SK-N-SH (cell line): ENCODE measurements at regions not wholly inside any gene's neighbourhood (a gene's known extent, or its start where the extent isn't known, plus 50 kb on each side); places are given as distances from the start of the nearest gene placed in this dataset.

Experiments
- CTCF ChIA-PET: fragments of 300-600, 350-600 bp; formaldehyde crosslinking; extraction: SDS; loops from one replicate; lab custom pipeline; 2021; lab: Yijun Ruan, JAX
- POLR2A ChIA-PET: fragments of 350-600 bp; sonication (Branson Sonifier 250); formaldehyde crosslinking; extraction: SDS; loops from one replicate; lab custom pipeline; 2020; ENCODE audit warnings: antibody characterized with exemption, inconsistent platforms; lab: Yijun Ruan, JAX
- DNase-seq: peaks from one replicate; pipeline ENCODE4 v3.0.0; 2012
- H2AFZ ChIP-seq: fragments of 200-600 bp; sonication (generic); 2 replicates; pipeline ENCODE4 v1.8.1; 2016; ENCODE audit warnings: antibody characterized with exemption, mild to moderate bottlenecking, low read depth
- H3F3A ChIP-seq: fragments of 200-600 bp; sonication (generic); replicated peaks from 2 replicates; pipeline ENCODE3; 2016; ENCODE audit warnings: antibody characterized with exemption, mild to moderate bottlenecking; ENCODE audit not compliant: insufficient read depth
- H3K27ac ChIP-seq, 2 experiments: fragments of 200-500 bp in 1 of 2; fragments of 200-600 bp in 1 of 2; sonication (Bioruptor generic) in 1 of 2; sonication (generic), shearing (Covaris generic) in 1 of 2; 2 replicates each; pipeline versions ENCODE4 v1.5.1 to v1.6.1; 2014 to 2016; ENCODE audit warnings: low read depth in 2 of 2, inconsistent platforms in 1 of 2, low read length in 1 of 2, mild to moderate bottlenecking in 1 of 2, mixed read lengths in 1 of 2
- H3K27me3 ChIP-seq: fragments of 200-600 bp; sonication (generic), shearing (Covaris generic); 2 replicates; pipeline ENCODE4 v1.6.1; 2016; ENCODE audit warnings: mixed run types; ENCODE audit not compliant: insufficient read depth
- H3K36me3 ChIP-seq, 2 experiments: fragments of 200-500 bp in 1 of 2; fragments of 200-600 bp in 1 of 2; sonication (Bioruptor generic) in 1 of 2; sonication (generic) in 1 of 2; replicated peaks in 1 of 2; 2 replicates each; pipeline versions ENCODE3 to v1.5.1; 2014 to 2016; ENCODE audit warnings: low read length in 1 of 2, mild to moderate bottlenecking in 1 of 2; ENCODE audit not compliant: insufficient read depth in 2 of 2, control insufficient read depth in 1 of 2
- H3K4me1 ChIP-seq, 2 experiments: fragments of 200-500 bp in 1 of 2; fragments of 200-600 bp in 1 of 2; sonication (Bioruptor generic) in 1 of 2; sonication (generic), shearing (Covaris generic) in 1 of 2; 2 replicates each; pipeline versions ENCODE4 v1.5.1 to v1.6.1; 2014 to 2016; ENCODE audit warnings: low read depth in 1 of 2, low read length in 1 of 2, mixed run types in 1 of 2; ENCODE audit not compliant: insufficient read depth in 2 of 2, control insufficient read depth in 1 of 2
- H3K4me2 ChIP-seq: fragments of 200-600 bp; sonication (generic), shearing (Covaris generic); 2 replicates; pipeline ENCODE4 v1.6.1; 2017; ENCODE audit warnings: mixed run types
- H3K4me3 ChIP-seq, 2 experiments: fragments of 200-500 bp in 1 of 2; fragments of 200-600 bp in 1 of 2; sonication (Bioruptor generic) in 1 of 2; sonication (generic), shearing (Covaris generic) in 1 of 2; 2 replicates each; pipeline versions ENCODE4 v1.5.1 to v1.8.1; 2014 to 2016; ENCODE audit warnings: low read depth in 2 of 2, inconsistent platforms in 1 of 2, low read length in 1 of 2, mild to moderate bottlenecking in 1 of 2, mixed read lengths in 1 of 2, moderate library complexity in 1 of 2
- H3K79me2 ChIP-seq: fragments of 200-600 bp; sonication (generic); 2 replicates; pipeline ENCODE4 v1.8.1; 2017; ENCODE audit warnings: mild to moderate bottlenecking; ENCODE audit not compliant: insufficient read depth
- H3K9ac ChIP-seq: fragments of 200-600 bp; sonication (generic); 2 replicates; pipeline ENCODE4 v1.6.1; 2017; ENCODE audit warnings: mixed run types
- H3K9me2 ChIP-seq: fragments of 200-600 bp; sonication (generic); 2 replicates; pipeline ENCODE4 v1.6.1; 2017; ENCODE audit warnings: mixed run types
- H3K9me3 ChIP-seq: fragments of 200-600 bp; sonication (generic); 2 replicates; pipeline ENCODE4 v1.6.1; 2017; ENCODE audit warnings: mixed run types, mild to moderate bottlenecking, moderate library complexity
- H4K20me1 ChIP-seq: fragments of 200-600 bp; sonication (generic); 2 replicates; pipeline ENCODE4 v1.6.1; 2017; ENCODE audit warnings: mild to moderate bottlenecking, mixed run types; ENCODE audit not compliant: insufficient read depth
- ELF1 ChIP-seq: IDR thresholded peaks from 2 replicates; pipeline ENCODE4 v1.4.0; 2012
- EP300 ChIP-seq, 2 experiments: IDR thresholded peaks; 2 replicates each; pipeline versions ENCODE4 v1.4.0 to v1.6.1; 2012; ENCODE audit warnings: borderline replicate concordance in 1 of 2, low read depth in 1 of 2, low read length in 1 of 2
- EZH2phosphoT487 ChIP-seq: fragments of 200-600 bp; sonication (generic); IDR thresholded peaks from 2 replicates; pipeline ENCODE4 v1.6.1; 2017; ENCODE audit warnings: low read depth, mixed run types, mild to moderate bottlenecking, antibody characterized with exemption, moderate library complexity, borderline replicate concordance
- FOSL2 ChIP-seq: IDR thresholded peaks from 2 replicates; pipeline ENCODE4 v1.4.0; 2012; ENCODE audit warnings: low read depth, mild to moderate bottlenecking, moderate library complexity, borderline replicate concordance
- FOXJ3 ChIP-seq: sonication (generic); formaldehyde crosslinking; IDR thresholded peaks from 2 replicates; pipeline ENCODE4 v1.5.1; 2020; ENCODE audit warnings: mild to moderate bottlenecking, missing genetic modification reagents
- GABPA ChIP-seq: IDR thresholded peaks from 2 replicates; pipeline ENCODE4 v1.4.0; 2012; ENCODE audit warnings: low read depth, mild to moderate bottlenecking
- GATA2 ChIP-seq: sonication (generic); formaldehyde crosslinking; IDR thresholded peaks from 2 replicates; pipeline ENCODE4 v1.5.0; 2020; ENCODE audit warnings: mild to moderate bottlenecking, missing genetic modification reagents
- MEF2A ChIP-seq: IDR thresholded peaks from 2 replicates; pipeline ENCODE4 v1.4.0; 2012; ENCODE audit warnings: low read depth, borderline replicate concordance
- MXI1 ChIP-seq: IDR thresholded peaks from 2 replicates; pipeline ENCODE4 v1.6.1; 2012; ENCODE audit warnings: mild to moderate bottlenecking, low read depth, low read length, improper control_type of control experiment
- NFIC ChIP-seq: IDR thresholded peaks from 2 replicates; pipeline ENCODE4 v1.4.0; 2012; ENCODE audit warnings: borderline replicate concordance
- POLR2AphosphoS5 ChIP-seq: IDR thresholded peaks from 2 replicates; pipeline ENCODE4 v1.6.1; 2012; ENCODE audit warnings: low read depth, low read length
- RFX5 ChIP-seq: IDR thresholded peaks from 2 replicates; pipeline ENCODE4 v1.6.1; 2012; ENCODE audit warnings: mild to moderate bottlenecking, improper control_type of control experiment, low read length
- RXRA ChIP-seq: IDR thresholded peaks from 2 replicates; pipeline ENCODE4 v1.4.0; 2012; ENCODE audit warnings: low read depth, mild to moderate bottlenecking, borderline replicate concordance
- SIN3A ChIP-seq: IDR thresholded peaks from 2 replicates; pipeline ENCODE4 v1.6.1; 2012; ENCODE audit warnings: low read depth, mild to moderate bottlenecking, low read length, moderate library complexity, borderline replicate concordance
- TAF1 ChIP-seq: IDR thresholded peaks from 2 replicates; pipeline ENCODE4 v1.6.1; 2012; ENCODE audit warnings: low read depth, mild to moderate bottlenecking, low read length, moderate library complexity, borderline replicate concordance
- WGBS: methylation state at CpG from one replicate; pipeline ENCODE4 v1.1.6; 2017; ENCODE audit warnings: low lambda C conversion rate; 5-methylcytosine and 5-hydroxymethylcytosine counted together
- TF ChIP-seq, protein P1 (sequence below): fragments of 200-600 bp; sonication (generic); IDR thresholded peaks from 2 replicates; pipeline ENCODE4 v1.6.1; 2017; ENCODE audit warnings: antibody characterized with exemption, mild to moderate bottlenecking, moderate library complexity
- TF ChIP-seq, protein P2 (sequence below): IDR thresholded peaks from 2 replicates; pipeline ENCODE4; 2012
- TF ChIP-seq, protein P3 (sequence below): fragments of 150-350 bp; IDR thresholded peaks from 2 replicates; pipeline ENCODE4 v1.6.1; 2016; ENCODE audit warnings: mild to moderate bottlenecking, low read depth, low read length
- TF ChIP-seq, protein P4 (sequence below): IDR thresholded peaks from 2 replicates; pipeline ENCODE4 v1.4.0; 2012; ENCODE audit warnings: low read depth

DNA sequence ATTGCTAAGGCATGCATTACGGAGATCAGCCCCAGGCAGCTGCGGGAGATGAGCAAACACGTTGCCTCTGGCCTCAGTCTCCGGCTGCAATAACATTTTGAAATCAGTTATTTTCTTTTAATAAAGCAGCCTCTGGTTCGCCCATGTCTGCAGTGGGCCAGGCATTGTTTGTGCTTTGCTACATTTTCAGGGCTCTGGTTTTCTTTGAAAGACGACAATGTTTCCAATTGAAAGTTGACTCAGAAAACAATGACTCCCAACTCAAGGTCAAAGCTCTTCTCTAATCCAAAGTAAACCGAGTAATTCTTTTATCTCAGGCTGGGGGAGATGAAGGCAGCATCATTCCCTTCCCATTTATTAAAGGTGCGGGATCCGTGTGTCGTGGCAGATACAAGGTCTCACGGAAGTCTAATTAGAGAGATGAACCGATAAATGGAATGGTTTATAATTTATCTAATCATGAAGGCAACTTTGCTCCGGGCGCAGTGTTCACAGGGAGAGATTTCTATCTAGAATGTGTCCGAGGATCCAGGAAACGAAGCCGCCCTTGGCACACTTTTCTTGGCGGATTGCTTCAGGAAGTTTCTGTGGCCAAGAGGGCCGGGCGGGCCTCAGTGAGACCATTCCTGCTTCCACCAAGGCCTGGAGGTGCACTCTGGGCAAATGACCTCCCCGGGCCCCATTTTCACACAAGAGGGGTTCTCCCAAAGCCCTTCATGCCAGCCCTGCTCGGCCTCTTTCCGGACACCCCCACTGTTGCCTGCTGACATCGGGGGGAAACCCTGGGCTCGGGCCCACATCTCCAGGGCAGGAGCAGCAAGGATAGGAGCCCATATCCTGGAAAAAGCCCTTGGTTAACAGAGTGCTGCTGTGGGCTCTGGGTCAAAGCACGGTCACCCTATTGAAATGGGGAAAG, 811.4 kb downstream of the BRD1 start:
- H3F3A ChIP-seq: no peaks in the 10 kb centered on the region
- no peaks in the 10 kb centered on the region for H3K36me3 ChIP-seq
- TF ChIP-seq EZH2phosphoT487 (no peak), FOXJ3 (CRISPR knock-in tag) (0 out of 2 replicates have a peak, but pooled peaks have one; percentile 33), GATA2 (CRISPR knock-in tag) (peak; percentile 61)
- H3K79me2 ChIP-seq: no peaks in the 10 kb centered on the region
- no peaks in the 10 kb centered on the region for H4K20me1 ChIP-seq
- H3K9me2 ChIP-seq: no peaks in the 10 kb centered on the region
- no peaks in the 10 kb centered on the region for H3K9me3 ChIP-seq
- no peak overlapping the region for H3K4me3 ChIP-seq
- H3K9ac ChIP-seq: no peak overlapping the region
- no peak overlapping the region for H3K4me2 ChIP-seq
- ChIA-PET POLR2A (no interaction called here), CTCF (no interaction called here)
- peak; percentile 34 for DNase-seq
- peaks cover 20% of the 10 kb centered on the region; the same call in 1 of the 2 replicates for H3K27me3 ChIP-seq
- H3K4me1 ChIP-seq: peaks cover 0 to 54% of the 10 kb centered on the region in 2 experiments; a peak in 2 of 4 replicates
- H2AFZ ChIP-seq: no peak overlapping the region
- H3K27ac ChIP-seq: peak overlapping the region in 1 of 2 experiments; percentile 86; a peak in 2 of 4 replicates
- 16% methylated on average over 25 of the region's 26 CpGs for WGBS

DNA sequence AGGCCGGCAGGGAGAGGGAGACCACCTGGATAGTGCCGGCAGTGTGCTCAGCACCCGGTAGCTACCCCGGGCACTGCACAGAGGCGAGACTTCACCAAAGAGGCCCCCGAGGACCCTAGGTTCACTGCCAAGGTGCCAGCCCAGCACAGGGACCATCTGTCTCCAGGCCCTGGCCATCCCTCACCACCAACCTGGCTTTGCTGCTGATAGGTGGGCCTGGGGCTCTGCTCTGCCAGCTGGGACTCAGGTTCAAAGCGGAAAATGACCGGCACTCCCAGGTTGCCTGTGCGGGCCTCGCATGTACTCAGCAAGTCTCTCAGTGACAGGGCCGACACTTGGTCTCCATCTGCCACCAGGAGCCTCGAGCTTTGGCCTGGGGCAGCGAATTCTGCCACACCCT, 812.2 kb downstream of the BRD1 start:
- 38% methylated on average over 13 of the region's 13 CpGs for WGBS
- CTCF ChIA-PET: interaction anchor here (2.3 kb wide), 1 partner anchor 290 kb away, joined by 6 read pairs; no protein-coding TSS in a partner anchor
- TF ChIP-seq MXI1 (no peak), SIN3A (no peak), EP300 (IDR thresholded peaks at IDR 0.05; ENCODE audit: borderline replicate concordance in 1 of 2, low read depth in 1 of 2, low read length in 1 of 2) (no peak), MEF2A (no peak), GATA2 (CRISPR knock-in tag) (no peak), RFX5 (no peak), TAF1 (no peak), FOXJ3 (CRISPR knock-in tag) (no peak), NFIC (no peak), GABPA (no peak), POLR2AphosphoS5 (no peak), FOSL2 (no peak), ELF1 (no peak), EZH2phosphoT487 (no peak), RXRA (no peak)
- TF ChIP-seq, protein P1, sequence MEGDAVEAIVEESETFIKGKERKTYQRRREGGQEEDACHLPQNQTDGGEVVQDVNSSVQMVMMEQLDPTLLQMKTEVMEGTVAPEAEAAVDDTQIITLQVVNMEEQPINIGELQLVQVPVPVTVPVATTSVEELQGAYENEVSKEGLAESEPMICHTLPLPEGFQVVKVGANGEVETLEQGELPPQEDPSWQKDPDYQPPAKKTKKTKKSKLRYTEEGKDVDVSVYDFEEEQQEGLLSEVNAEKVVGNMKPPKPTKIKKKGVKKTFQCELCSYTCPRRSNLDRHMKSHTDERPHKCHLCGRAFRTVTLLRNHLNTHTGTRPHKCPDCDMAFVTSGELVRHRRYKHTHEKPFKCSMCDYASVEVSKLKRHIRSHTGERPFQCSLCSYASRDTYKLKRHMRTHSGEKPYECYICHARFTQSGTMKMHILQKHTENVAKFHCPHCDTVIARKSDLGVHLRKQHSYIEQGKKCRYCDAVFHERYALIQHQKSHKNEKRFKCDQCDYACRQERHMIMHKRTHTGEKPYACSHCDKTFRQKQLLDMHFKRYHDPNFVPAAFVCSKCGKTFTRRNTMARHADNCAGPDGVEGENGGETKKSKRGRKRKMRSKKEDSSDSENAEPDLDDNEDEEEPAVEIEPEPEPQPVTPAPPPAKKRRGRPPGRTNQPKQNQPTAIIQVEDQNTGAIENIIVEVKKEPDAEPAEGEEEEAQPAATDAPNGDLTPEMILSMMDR: no peak
- TF ChIP-seq, protein P2, sequence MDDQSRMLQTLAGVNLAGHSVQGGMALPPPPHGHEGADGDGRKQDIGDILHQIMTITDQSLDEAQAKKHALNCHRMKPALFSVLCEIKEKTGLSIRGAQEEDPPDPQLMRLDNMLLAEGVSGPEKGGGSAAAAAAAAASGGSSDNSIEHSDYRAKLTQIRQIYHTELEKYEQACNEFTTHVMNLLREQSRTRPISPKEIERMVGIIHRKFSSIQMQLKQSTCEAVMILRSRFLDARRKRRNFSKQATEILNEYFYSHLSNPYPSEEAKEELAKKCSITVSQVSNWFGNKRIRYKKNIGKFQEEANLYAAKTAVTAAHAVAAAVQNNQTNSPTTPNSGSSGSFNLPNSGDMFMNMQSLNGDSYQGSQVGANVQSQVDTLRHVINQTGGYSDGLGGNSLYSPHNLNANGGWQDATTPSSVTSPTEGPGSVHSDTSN: no peak
- TF ChIP-seq, protein P3, sequence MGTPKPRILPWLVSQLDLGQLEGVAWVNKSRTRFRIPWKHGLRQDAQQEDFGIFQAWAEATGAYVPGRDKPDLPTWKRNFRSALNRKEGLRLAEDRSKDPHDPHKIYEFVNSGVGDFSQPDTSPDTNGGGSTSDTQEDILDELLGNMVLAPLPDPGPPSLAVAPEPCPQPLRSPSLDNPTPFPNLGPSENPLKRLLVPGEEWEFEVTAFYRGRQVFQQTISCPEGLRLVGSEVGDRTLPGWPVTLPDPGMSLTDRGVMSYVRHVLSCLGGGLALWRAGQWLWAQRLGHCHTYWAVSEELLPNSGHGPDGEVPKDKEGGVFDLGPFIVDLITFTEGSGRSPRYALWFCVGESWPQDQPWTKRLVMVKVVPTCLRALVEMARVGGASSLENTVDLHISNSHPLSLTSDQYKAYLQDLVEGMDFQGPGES: no peak
- TF ChIP-seq, protein P4, sequence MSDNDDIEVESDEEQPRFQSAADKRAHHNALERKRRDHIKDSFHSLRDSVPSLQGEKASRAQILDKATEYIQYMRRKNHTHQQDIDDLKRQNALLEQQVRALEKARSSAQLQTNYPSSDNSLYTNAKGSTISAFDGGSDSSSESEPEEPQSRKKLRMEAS: no peak

More for the DNA sequence above, 812.2 kb downstream of the BRD1 start:
- Histone ChIP-seq H3K4me1 (peaks cover 0 to 58% of the 10 kb centered on the region in 2 experiments; a peak in 2 of 4 replicates), H2AFZ (no peak overlapping the region), H3K4me3 (no peak overlapping the region), H3K27ac (peak overlapping the region in 1 of 2 experiments; percentile 86; a peak in 2 of 4 replicates), H3K4me2 (no peak overlapping the region), H3K9me3 (no peaks in the 10 kb centered on the region), H4K20me1 (no peaks in the 10 kb centered on the region), H3K9me2 (no peaks in the 10 kb centered on the region), H3K9ac (no peak overlapping the region), H3F3A (no peaks in the 10 kb centered on the region), H3K36me3 (no peaks in the 10 kb centered on the region), H3K79me2 (no peaks in the 10 kb centered on the region), H3K27me3 (peaks cover 17% of the 10 kb centered on the region; the same call in 1 of the 2 replicates)
- POLR2A ChIA-PET: no interaction called here
- peak; percentile 25 for DNase-seq
